ENCODE measurements at regions not wholly inside any gene's neighbourhood (a gene's known extent, or its start where the extent isn't known, plus 50 kb on each side); places are given as distances from the start of the nearest gene placed in this dataset.

- no peak for DNase-seq
- H4K20me1 ChIP-seq (ENCODE audit: control insufficient read depth, insufficient read depth, low read length, poor library complexity, severe bottlenecking), result no peaks in the 10 kb centered on the region
- Mint-ChIP-seq H3K27me3 (peaks cover 17% of the 10 kb centered on the region), H3K9me3 (ENCODE audit: insufficient read depth) (no peaks in the 10 kb centered on the region), H3K4me3 (no peak overlapping the region), H3K27ac (no peak overlapping the region), H3K4me1 (no peaks in the 10 kb centered on the region)
- no peaks in the 10 kb centered on the region for H3K27me3 ChIP-seq (replicated peaks in 1 of 4; ENCODE audit: control extremely low read depth in 1 of 4, control insufficient read depth in 3 of 4, insufficient read depth in 4 of 4, low read length in 3 of 4)
- ChIA-PET CTCF (interaction anchor here (0.7 to 2.5 kb wide), 3 partner anchors 10 to 447 kb away, joined by 3 to 10 read pairs (median 4); no protein-coding TSS in a partner anchor), POLR2A (no interaction called here)
- no peaks in the 10 kb centered on the region for H3K36me3 ChIP-seq (replicated peaks in 1 of 2; ENCODE audit: control extremely low read depth in 1 of 2, control insufficient read depth in 1 of 2, extremely low read depth in 1 of 2, insufficient read depth in 2 of 2, low read length in 1 of 2)
- ATAC-seq (ENCODE audit: low read depth), result no peak
- H3K4me3 ChIP-seq (ENCODE audit: control extremely low read depth in 1 of 5, extremely low read depth in 1 of 5, insufficient read depth in 1 of 5, low read depth in 2 of 5, low read length in 4 of 5), result no peak overlapping the region
- WGBS (ENCODE audit: insufficient coverage), result 95% methylated on average over 6 of the region's 7 CpGs
- no peaks in the 10 kb centered on the region for H3K9me3 ChIP-seq (ENCODE audit: control extremely low read depth in 1 of 3, control insufficient read depth in 2 of 3, insufficient read depth in 1 of 3, low read length in 2 of 3)
- intact Hi-C loops (cut with micrococcal nuclease), result no loop called here
- H3K4me2 ChIP-seq (replicated peaks; ENCODE audit: low read depth, low read length, poor library complexity, severe bottlenecking), result no peak overlapping the region
- TF ChIP-seq EZH2 (IDR thresholded peaks at IDR 0.05; ENCODE audit: borderline replicate concordance, insufficient read depth, low read depth, low read length, poor library complexity, severe bottlenecking), result no peak
- TF ChIP-seq, protein P1, sequence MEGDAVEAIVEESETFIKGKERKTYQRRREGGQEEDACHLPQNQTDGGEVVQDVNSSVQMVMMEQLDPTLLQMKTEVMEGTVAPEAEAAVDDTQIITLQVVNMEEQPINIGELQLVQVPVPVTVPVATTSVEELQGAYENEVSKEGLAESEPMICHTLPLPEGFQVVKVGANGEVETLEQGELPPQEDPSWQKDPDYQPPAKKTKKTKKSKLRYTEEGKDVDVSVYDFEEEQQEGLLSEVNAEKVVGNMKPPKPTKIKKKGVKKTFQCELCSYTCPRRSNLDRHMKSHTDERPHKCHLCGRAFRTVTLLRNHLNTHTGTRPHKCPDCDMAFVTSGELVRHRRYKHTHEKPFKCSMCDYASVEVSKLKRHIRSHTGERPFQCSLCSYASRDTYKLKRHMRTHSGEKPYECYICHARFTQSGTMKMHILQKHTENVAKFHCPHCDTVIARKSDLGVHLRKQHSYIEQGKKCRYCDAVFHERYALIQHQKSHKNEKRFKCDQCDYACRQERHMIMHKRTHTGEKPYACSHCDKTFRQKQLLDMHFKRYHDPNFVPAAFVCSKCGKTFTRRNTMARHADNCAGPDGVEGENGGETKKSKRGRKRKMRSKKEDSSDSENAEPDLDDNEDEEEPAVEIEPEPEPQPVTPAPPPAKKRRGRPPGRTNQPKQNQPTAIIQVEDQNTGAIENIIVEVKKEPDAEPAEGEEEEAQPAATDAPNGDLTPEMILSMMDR (IDR thresholded peaks at IDR 0.05), result no peak
- no peak overlapping the region for H3K27ac ChIP-seq (ENCODE audit: low read length in 2 of 2)
- H3K4me1 ChIP-seq (ENCODE audit: control insufficient read depth in 2 of 2, insufficient read depth in 2 of 2, low read length in 2 of 2), result no peaks in the 10 kb centered on the region
- H3K9ac ChIP-seq (ENCODE audit: low read length), result no peak overlapping the region
- no peaks in the 10 kb centered on the region for H3K79me2 ChIP-seq (ENCODE audit: control insufficient read depth, insufficient read depth, low read length)
- no peak overlapping the region for H2AFZ ChIP-seq (ENCODE audit: insufficient read depth, low read depth, low read length, poor library complexity, severe bottlenecking)
These were observed 80.7 kb downstream of the SCN11A start for GRCh38 chr3:38970851-38971638.

Data from B cell (primary cell).